Psoas muscle (tissue), 7 donors: ENCODE measurements at regions not wholly inside any gene's neighbourhood (a gene's known extent, or its start where the extent isn't known, plus 50 kb on each side); places are given as distances from the start of the nearest gene placed in this dataset.

Source experiments
- ATAC-seq, 4 donors: fragments of 200-7000 bp; cut with Tn5 transposase; one replicate each; pipeline ENCODE4 v1.9.1; 2020; ENCODE audit warnings: moderate library complexity in 3 of 4, mild to moderate bottlenecking in 2 of 4
- DNase-seq, 2 donors: peaks; one replicate each; pipeline ENCODE4 v3.0.0-alpha.2; 2020
- H3K27ac ChIP-seq: fragments of 200-600 bp; one replicate; pipeline ENCODE4 v1.8.0; 2022
- H3K27me3 ChIP-seq, 3 donors: fragments of 200-600 bp in 1 of 3; one replicate each; pipeline versions ENCODE4 v1.6.1 to v1.8.0; 2013 to 2022; ENCODE audit warnings: low read length in 2 of 3, mild to moderate bottlenecking in 2 of 3, moderate library complexity in 1 of 3; ENCODE audit not compliant: insufficient read depth in 3 of 3
- H3K36me3 ChIP-seq, 2 donors: fragments of 200-600 bp in 1 of 2; one replicate each; pipeline versions ENCODE4 v1.6.1 to v1.8.0; 2013 to 2022; ENCODE audit warnings: low read depth in 1 of 2, mild to moderate bottlenecking in 1 of 2, moderate library complexity in 1 of 2; ENCODE audit not compliant: insufficient read depth in 1 of 2
- H3K4me1 ChIP-seq: fragments of 200-600 bp; one replicate; pipeline ENCODE4 v1.8.0; 2022
- H3K4me3 ChIP-seq: fragments of 200-600 bp; one replicate; pipeline ENCODE4 v1.8.0; 2022; ENCODE audit warnings: mild to moderate bottlenecking
- H3K9me3 ChIP-seq: fragments of 200-600 bp; one replicate; pipeline ENCODE4 v1.8.0; 2022
- WGBS, 3 donors: extraction: QIAGEN DNeasy Blood & Tissue Kit; methylation state at CpG; one replicate each; pipeline versions ENCODE4 v1.1.6 to v1.1.7; 2013; 5-methylcytosine and 5-hydroxymethylcytosine counted together
- intact Hi-C, 2 donors: fragments of 100-400 bp; cut with DNase I; formaldehyde crosslinking; loops; one replicate each; pipeline versions ENCODE4 v1.11.0 to v1.14.2; 2022
- TF ChIP-seq, protein P1 (sequence below): fragments of 200-600 bp; IDR thresholded peaks from one replicate; pipeline ENCODE4 v1.8.0; 2022; ENCODE audit warnings: antibody characterized with exemption
- donor health status: healthy with polysubstance abuse.
- donor health status: DM: no; HTN: no; CAD: no; lungs with moderate emphysema.
- donor health status: Bipolar disorder and iron deficiency.
- donor health status: healthy.
- donor health status: DM: yes; HTN: yes; CAD: no.
- donor health status: DM: no; HTN: no; CAD: no.
- donor health status: DM: yes; HTN: yes; CAD: no.

DNA sequence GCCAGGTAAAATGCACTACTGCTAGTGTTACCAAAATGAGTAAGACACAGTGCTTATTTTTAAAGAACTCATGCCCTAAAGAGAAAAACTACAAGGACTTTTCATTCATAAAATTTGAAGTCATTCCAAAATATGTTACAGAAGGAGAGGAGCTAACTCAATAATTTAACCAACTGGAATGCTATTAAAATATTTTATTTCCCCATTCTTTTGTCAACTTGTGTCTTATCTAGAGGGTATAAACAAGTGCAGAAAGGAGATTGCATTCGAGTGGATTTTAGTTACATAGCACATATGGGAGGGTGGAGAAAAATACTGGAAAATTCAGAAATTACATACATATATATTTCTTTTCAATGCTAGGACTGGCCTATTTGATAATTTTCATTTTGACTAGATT lies 131.0 kb upstream of the IRS2 start:
- no peaks in the 10 kb centered on the region for H3K9me3 ChIP-seq
- no peaks in the 10 kb centered on the region for H3K4me1 ChIP-seq
- ATAC-seq (no peak), DNase-seq (no peak)
- no peak overlapping the region for H3K4me3 ChIP-seq
- intact Hi-C loops, result no loop called here
- TF ChIP-seq, protein P1, sequence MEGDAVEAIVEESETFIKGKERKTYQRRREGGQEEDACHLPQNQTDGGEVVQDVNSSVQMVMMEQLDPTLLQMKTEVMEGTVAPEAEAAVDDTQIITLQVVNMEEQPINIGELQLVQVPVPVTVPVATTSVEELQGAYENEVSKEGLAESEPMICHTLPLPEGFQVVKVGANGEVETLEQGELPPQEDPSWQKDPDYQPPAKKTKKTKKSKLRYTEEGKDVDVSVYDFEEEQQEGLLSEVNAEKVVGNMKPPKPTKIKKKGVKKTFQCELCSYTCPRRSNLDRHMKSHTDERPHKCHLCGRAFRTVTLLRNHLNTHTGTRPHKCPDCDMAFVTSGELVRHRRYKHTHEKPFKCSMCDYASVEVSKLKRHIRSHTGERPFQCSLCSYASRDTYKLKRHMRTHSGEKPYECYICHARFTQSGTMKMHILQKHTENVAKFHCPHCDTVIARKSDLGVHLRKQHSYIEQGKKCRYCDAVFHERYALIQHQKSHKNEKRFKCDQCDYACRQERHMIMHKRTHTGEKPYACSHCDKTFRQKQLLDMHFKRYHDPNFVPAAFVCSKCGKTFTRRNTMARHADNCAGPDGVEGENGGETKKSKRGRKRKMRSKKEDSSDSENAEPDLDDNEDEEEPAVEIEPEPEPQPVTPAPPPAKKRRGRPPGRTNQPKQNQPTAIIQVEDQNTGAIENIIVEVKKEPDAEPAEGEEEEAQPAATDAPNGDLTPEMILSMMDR, result no peak
- H3K27ac ChIP-seq, result no peak overlapping the region
- 40 to 75% (median 69%) methylated on average over 1 of the region's 1 CpG for whole genome bisulfite sequencing, 3 donors
- H3K36me3 ChIP-seq, result no peaks in the 10 kb centered on the region
- no peaks in the 10 kb centered on the region for H3K27me3 ChIP-seq

DNA sequence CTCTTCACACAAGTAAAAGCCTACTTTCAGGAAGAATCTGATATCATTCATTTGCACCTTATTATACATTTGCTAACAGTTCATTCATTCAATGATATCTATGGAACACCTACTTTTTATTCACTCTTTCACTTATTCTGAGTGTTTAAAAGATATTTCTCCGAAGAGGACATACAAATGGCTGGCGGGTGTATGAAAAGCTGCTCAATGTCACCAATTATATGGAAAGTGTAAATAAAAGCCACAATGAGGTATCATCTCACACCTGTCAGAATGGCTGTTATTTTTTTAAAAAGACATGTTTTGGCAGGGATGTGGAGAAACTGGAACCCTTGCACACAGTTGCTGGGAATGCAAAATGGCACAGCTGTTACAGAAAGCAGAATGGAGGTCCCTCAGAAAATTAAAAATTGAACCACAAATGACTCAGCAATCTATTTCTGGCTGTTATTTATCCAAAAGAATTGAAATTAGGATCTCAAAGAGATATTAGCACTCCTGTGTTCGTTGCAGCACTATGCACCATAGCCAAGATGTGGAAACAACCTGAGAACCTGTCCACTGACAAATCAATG lies 127.6 kb upstream of the IRS2 start:
- intact Hi-C loops, result no loop called here
- Histone ChIP-seq H3K4me3 (no peak overlapping the region), H3K27me3 (peaks cover 0 to 2% (median 0%) of the 10 kb centered on the region in 3 donors), H3K27ac (no peak overlapping the region), H3K36me3 (no peaks in the 10 kb centered on the region), H3K9me3 (no peaks in the 10 kb centered on the region), H3K4me1 (no peaks in the 10 kb centered on the region)
- TF ChIP-seq, protein P1, result no peak
- no peak for ATAC-seq
- DNase-seq, result no peak
- 55 to 69% (median 63%) methylated on average over 3 of the region's 3 CpGs for WGBS, 3 donors

GRCh38 chr13:109913186-109913585 lies 126.8 kb upstream of the IRS2 start:
- H3K27ac ChIP-seq, result no peak overlapping the region
- TF ChIP-seq, protein P1, result no peak
- DNase-seq, result no peak
- WGBS, 3 donors, result 85 to 95% (median 88%) methylated on average over 1 of the region's 1 CpG
- H3K4me3 ChIP-seq, result no peak overlapping the region
- ATAC-seq, result no peak
- H3K9me3 ChIP-seq, result no peaks in the 10 kb centered on the region
- H3K4me1 ChIP-seq, result no peaks in the 10 kb centered on the region
- intact Hi-C loops, result no loop called here
- H3K36me3 ChIP-seq, result no peaks in the 10 kb centered on the region
- H3K27me3 ChIP-seq, result peaks cover 0 to 4% (median 0%) of the 10 kb centered on the region in 3 donors

- H3K9me3 ChIP-seq, result no peaks in the 10 kb centered on the region
- H3K27ac ChIP-seq, result no peak overlapping the region
- intact Hi-C loops, result no loop called here
- DNase-seq, result no peak
- H3K36me3 ChIP-seq, result no peaks in the 10 kb centered on the region
- peaks cover 0 to 4% (median 0%) of the 10 kb centered on the region in 3 donors for H3K27me3 ChIP-seq
- TF ChIP-seq, protein P1, result no peak
- 76 to 79% (median 78%) methylated on average over 5 of the region's 5 CpGs for WGBS, 3 donors
- H3K4me1 ChIP-seq, result no peaks in the 10 kb centered on the region
- no peak for ATAC-seq
- no peak overlapping the region for H3K4me3 ChIP-seq
These were observed 123.8 kb upstream of the IRS2 start for GRCh38 chr13:109910194-109910593.

DNA sequence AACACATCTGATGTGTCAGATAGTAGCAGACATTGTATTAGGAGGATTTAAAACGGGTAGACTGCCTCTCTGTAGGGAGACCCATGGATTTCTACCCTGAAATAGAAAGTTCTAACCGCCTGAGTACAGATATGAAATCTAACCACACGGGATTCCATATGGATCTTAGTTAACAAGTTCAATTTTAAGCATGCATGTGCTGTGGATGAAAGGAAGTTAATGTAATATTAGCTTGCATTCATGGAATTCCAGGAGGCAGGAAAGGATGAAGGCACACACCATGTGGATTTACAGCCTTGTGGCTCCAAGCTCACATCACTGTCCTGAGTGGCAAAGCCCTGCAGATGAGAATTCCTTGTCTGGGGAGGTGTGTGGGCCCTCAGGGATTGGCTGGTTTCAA lies 120.6 kb upstream of the IRS2 start:
- no peak for ATAC-seq

More for the DNA sequence above, 120.6 kb upstream of the IRS2 start:
- TF ChIP-seq, protein P1, result no peak
- intact Hi-C loops, result no loop called here
- WGBS, 3 donors, result 24 to 39% (median 31%) methylated on average over 3 of the region's 3 CpGs
- H3K4me3 ChIP-seq, result no peak overlapping the region
- H3K36me3 ChIP-seq, result no peaks in the 10 kb centered on the region
- no peaks in the 10 kb centered on the region for H3K9me3 ChIP-seq
- no peak for DNase-seq
- H3K27me3 ChIP-seq, result peaks cover 0 to 7% (median 3%) of the 10 kb centered on the region in 3 donors
- H3K27ac ChIP-seq, result no peak overlapping the region
- H3K4me1 ChIP-seq, result no peaks in the 10 kb centered on the region
